ENCODE measurements at regions not wholly inside any gene's neighbourhood (a gene's known extent, or its start where the extent isn't known, plus 50 kb on each side); places are given as distances from the start of the nearest gene placed in this dataset.

DNA sequence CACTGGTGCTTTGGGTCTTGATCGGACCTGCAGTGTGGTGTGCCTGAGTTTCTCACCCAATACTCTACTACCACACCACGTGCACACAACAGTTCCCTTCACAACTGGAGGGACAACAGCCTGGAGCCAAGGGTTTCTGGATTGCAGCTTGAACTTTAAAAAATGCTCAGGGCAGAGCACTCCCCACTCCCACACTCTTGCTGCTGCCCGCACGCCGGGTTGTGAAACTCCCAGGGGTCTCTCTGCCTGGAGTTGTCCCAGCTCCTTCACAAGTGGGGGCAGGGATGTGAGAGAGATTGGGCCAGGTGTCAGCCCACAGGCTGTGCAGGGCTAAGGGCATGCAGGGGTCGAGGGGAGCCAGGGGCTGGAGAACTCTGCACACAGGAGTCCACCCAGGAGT is 89.4 kb downstream of the GALR1 start:
- TF ChIP-seq CTCF (IDR thresholded peaks at IDR 0.05; ENCODE audit: borderline replicate concordance, extremely low read depth, low read length, poor library complexity, severe bottlenecking) (no peak), EZH2 (IDR thresholded peaks at IDR 0.05; ENCODE audit: borderline replicate concordance, low read depth, low read length, severe bottlenecking) (no peak)

Data from DND-41 (cell line).